ENCODE measurements at regions not wholly inside any gene's neighbourhood (a gene's known extent, or its start where the extent isn't known, plus 50 kb on each side); places are given as distances from the start of the nearest gene placed in this dataset.
A peak's percentile ranks its signal among the peaks of the same experiment; 100 is the strongest.

GRCh38 chr9:93862877-93863545, 92.1 kb downstream of the BARX1 start:
- Histone ChIP-seq H3K27ac (ENCODE audit: low read depth in 2 of 2, low read length in 2 of 2) (no peak overlapping the region), H3K9me3 (ENCODE audit: control insufficient read depth in 2 of 3, insufficient read depth in 1 of 3, low read length in 3 of 3) (no peaks in the 10 kb centered on the region), H3K36me3 (ENCODE audit: control insufficient read depth in 2 of 3, insufficient read depth in 3 of 3, low read length in 3 of 3) (no peaks in the 10 kb centered on the region), H3K4me3 (ENCODE audit: low read length in 3 of 3) (no peak overlapping the region), H3K27me3 (ENCODE audit: control insufficient read depth, insufficient read depth, low read length) (no peaks in the 10 kb centered on the region), H3K4me1 (ENCODE audit: control insufficient read depth in 2 of 3, insufficient read depth in 2 of 3, low read depth in 1 of 3, low read length in 3 of 3) (no peaks in the 10 kb centered on the region), H3K9ac (ENCODE audit: low read length in 3 of 3) (no peak overlapping the region)
- no peak for TF ChIP-seq CTCF (IDR thresholded peaks at IDR 0.05; ENCODE audit: borderline replicate concordance, extremely low read depth, insufficient read depth)
- DNase-seq (no peak), FAIRE-seq (no peak)
- intact Hi-C loops (cut with DNase I), result no loop called here

GRCh38 chr9:93861736-93862358, 93.3 kb downstream of the BARX1 start:
- Histone ChIP-seq H3K36me3 (ENCODE audit: control insufficient read depth in 2 of 3, insufficient read depth in 3 of 3, low read length in 3 of 3) (no peaks in the 10 kb centered on the region), H3K27me3 (ENCODE audit: control insufficient read depth, insufficient read depth, low read length) (no peaks in the 10 kb centered on the region), H3K4me1 (ENCODE audit: control insufficient read depth in 2 of 3, insufficient read depth in 2 of 3, low read depth in 1 of 3, low read length in 3 of 3) (no peaks in the 10 kb centered on the region), H3K9me3 (ENCODE audit: control insufficient read depth in 2 of 3, insufficient read depth in 1 of 3, low read length in 3 of 3) (no peaks in the 10 kb centered on the region), H3K27ac (ENCODE audit: low read depth in 2 of 2, low read length in 2 of 2) (no peak overlapping the region), H3K9ac (ENCODE audit: low read length in 3 of 3) (no peak overlapping the region), H3K4me3 (ENCODE audit: low read length in 3 of 3) (no peak overlapping the region)
- FAIRE-seq (no peak), DNase-seq (no peak)
- intact Hi-C loops (cut with DNase I), result no loop called here
- no peak for TF ChIP-seq CTCF (IDR thresholded peaks at IDR 0.05; ENCODE audit: borderline replicate concordance, extremely low read depth, insufficient read depth)

- no peak overlapping the region for H3K9ac ChIP-seq (ENCODE audit: low read length in 3 of 3)
- no peaks in the 10 kb centered on the region for H3K27me3 ChIP-seq (ENCODE audit: control insufficient read depth, insufficient read depth, low read length)
- no peaks in the 10 kb centered on the region for H3K4me1 ChIP-seq (ENCODE audit: control insufficient read depth in 2 of 3, insufficient read depth in 2 of 3, low read depth in 1 of 3, low read length in 3 of 3)
- H3K27ac ChIP-seq (ENCODE audit: low read depth in 2 of 2, low read length in 2 of 2), result no peak overlapping the region
- H3K9me3 ChIP-seq (ENCODE audit: control insufficient read depth in 2 of 3, insufficient read depth in 1 of 3, low read length in 3 of 3), result no peaks in the 10 kb centered on the region
- intact Hi-C loops (cut with DNase I), result no loop called here
- H3K4me3 ChIP-seq (ENCODE audit: low read length in 3 of 3), result no peak overlapping the region
- no peak for TF ChIP-seq CTCF (IDR thresholded peaks at IDR 0.05; ENCODE audit: borderline replicate concordance, extremely low read depth, insufficient read depth)
- DNase-seq (peak; percentile 30 to 68 (median 58)), FAIRE-seq (no peak)
- H3K36me3 ChIP-seq (ENCODE audit: control insufficient read depth in 2 of 3, insufficient read depth in 3 of 3, low read length in 3 of 3), result no peaks in the 10 kb centered on the region
These were observed 94.2 kb downstream of the BARX1 start for GRCh38 chr9:93860694-93861658.

All from kidney (tissue), 13 donors.